ACHN (cell line): ENCODE measurements at regions not wholly inside any gene's neighbourhood (a gene's known extent, or its start where the extent isn't known, plus 50 kb on each side); places are given as distances from the start of the nearest gene placed in this dataset.
"Not testable (repeated sequence)": the region's sequence is repeated elsewhere in the genome, so short reads cannot be mapped to it uniquely, and the experiment has no call there.

Experiments
- DNase-seq: peaks from one replicate; pipeline ENCODE4 v3.0.0-alpha.2; 2015
- in situ Hi-C: cut with HindIII; loops from 2 replicates; pipeline ENCODE4 v1.10.0; 2017; ENCODE audit warnings: low sequenced_read_pairs, low pct_ligation_motif_present, low pct_unique_long_range_greater_than_20kb

DNA sequence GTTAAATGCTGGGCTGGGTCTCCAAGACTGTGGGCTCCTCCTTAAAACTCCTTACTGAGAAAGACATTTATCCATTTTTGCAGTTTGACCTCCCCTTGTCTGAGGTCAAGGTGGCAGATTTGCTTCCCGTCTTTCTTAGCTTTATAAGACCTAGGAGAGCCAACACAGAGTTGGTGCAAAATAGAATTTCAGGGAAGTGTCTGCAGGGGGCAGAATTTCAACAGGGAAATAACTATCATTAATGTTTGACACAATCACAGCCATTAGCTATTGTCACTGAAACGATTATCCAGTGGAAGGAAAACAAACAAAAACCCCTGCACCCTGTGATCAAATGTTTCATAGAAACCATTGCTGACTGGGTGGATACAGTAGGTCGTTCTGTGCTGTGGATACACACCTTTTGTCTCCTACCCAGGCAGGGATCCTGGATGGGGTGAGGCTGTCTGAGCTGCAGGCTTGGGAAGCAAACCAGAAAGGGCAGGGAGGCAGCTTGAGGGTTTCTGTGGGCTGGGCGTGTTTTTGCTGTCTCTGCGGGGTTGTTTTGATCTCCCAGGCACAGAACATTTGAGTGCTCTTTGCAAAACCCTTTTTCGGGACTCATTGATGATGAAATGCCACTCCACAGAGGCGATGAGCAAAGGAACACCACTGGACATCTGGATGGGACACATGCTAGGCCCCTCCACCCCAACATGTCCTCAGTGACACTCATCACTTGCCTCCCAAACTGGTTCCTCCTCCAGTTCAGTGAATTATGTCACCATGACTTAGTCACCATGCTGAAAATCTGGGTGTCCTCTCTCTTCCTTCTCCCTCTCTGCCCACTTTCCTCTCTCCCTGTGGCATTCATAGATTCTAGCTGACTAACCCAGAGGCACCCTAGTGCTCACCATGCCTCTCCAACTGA, 94.2 kb upstream of the SERBP1 start:
- DNase-seq, result peak; percentile 13
- in situ Hi-C loops, result no loop called here

DNA sequence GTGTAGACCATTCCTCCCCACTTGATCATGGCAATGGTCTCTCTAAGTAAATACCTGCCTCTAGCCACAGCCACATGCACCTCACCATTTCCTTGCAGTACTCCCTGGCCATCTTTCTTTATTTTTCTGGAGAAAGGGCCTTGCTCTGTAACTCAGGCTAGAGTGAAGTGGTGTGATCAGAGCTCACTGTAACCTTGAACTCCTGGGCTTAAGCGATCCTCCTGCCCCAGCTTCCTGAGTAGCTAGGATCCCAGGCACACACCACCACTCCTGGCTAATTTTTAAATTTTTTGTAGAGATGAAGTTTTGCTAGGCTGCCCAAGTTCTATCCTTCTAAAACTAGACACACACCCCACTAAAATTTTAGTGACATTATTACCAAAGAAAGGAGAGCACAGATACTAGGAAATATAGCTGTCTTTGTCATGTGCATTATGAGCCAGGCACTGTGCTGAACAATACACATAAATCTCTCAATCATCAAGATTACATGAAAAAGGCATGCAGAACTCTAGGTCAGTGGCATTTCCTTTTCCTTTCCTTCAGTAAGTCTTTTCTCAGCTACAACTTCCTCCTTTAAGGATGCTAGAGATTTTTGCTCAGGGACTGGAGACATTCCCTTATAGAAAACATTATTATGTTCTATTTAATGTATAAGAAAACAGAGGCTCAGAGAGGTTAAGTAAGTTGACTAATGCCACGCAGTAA, 95.0 kb upstream of the SERBP1 start:
- no peak for DNase-seq

DNA sequence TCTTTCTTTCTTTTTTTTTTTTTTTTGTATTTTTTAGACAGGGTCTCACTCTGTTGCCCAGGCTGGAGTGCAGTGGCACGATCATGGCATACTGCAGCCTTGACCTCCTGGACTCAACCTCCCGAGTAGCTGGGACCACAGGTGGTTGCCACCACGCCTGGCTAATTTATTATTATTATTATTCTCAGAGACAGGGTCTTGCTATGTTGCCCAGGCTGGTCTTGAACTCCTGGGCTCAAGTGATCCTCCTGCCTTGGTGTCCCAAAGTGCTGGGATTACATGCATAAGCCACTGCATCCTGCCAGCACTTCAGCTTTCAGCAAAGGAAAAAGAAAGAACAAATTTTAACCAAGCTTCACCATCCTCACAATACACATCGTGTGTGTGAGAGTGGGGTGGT, 97.9 kb upstream of the SERBP1 start:
- DNase-seq, result no peak
- in situ Hi-C loops, result no loop called here

More for the DNA sequence above, 95.0 kb upstream of the SERBP1 start:
- in situ Hi-C loops, result no loop called here

DNA sequence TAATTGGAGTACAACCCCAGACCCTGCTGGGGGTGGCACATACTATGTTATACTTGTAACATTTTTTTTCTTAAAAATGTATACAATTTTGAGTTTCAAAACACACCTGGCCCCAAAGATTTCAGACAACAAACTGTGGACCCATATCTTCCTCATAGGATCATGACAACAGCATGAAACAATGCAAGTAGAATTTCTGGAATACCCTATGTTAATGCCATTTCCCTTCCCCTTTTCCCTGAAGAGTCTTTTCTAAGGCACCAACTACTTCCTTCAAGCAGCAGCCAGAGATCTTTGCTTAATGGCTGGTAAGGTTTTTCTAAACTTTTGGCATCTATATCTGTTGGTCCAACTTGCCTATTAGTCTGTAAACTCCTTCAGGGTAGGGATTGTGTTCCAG, 99.9 kb upstream of the SERBP1 start:
- no peak for DNase-seq
- in situ Hi-C loops, result no loop called here

DNA sequence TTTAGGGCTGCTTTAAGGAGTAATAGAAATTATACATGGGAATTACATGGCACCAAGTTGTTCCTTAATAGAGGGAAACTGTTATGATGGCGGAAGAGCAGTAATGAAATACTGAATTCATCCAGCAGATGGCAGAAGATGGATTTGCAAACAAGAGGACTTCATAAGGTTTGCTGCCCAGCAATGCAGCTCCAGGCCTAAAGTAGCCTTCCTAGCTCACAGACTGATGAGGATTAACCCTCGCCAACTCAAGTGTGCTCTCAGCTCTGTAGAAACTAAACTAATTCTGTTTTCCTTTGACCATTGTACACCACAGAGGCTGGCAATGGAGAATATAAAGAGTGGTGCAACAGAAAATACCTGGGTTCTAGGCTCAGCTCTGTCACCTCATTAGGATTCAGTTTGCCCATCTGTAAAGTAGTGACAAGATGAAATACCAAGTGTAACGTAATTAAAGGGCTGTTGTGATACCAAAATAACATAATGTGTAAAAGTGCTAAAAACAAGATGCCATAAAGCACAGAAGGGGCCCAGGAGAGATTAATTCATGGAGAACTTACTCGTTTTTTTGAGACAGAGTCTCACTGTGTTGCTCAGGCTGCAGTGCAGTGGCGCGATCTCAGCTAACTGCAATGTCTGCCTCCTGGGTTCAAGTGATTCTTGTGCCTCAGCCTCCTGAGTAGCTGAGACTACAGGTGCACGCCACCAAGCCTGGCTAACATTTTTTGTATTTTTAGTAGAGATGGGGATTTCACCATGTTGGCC, 102.4 kb upstream of the SERBP1 start:
- peak; percentile 65 for DNase-seq
- in situ Hi-C loops, result no loop called here

DNA sequence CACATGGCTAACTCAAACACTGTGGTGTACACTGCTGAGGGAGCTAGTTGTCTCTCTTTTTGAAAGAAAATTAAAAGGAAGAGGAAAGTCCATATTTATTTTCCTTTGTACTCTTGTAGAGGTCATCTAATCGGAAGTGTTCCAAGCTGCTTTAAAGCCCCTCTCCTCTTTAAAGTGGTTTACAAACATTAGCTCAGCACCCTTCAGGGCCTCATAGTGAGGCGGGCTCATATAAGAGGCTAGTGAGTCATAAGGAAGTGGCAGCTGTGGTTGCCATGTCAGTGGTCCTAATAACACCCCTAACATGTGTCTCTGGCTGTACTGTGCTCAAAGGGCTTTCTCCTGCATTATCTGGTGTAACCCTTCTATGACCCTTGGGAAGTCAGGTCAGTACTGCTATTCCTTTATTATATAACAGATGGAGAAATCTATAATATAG, 104.4 kb upstream of the SERBP1 start:
- DNase-seq, result no peak
- in situ Hi-C loops, result no loop called here

DNA sequence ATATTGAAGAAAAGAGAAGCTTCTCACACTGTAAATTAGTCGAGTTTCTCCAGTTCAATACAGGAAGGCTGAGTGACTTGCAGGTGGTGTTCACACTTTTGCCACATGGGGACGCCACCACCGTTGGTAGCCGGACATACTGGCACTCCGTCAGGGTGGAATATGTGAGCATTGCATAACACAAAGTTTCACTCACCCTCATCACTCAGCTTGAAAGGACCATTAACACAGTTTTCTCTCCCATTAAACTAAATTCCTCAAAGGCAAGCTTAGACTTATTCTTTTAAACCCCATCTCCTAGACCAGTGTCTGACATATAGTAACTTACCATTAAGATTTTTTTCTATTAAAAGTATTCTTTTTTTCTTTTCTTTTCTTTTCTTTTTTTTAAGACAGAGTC, 105.3 kb upstream of the SERBP1 start:
- in situ Hi-C loops, result no loop called here
- peak; percentile 76 for DNase-seq

DNA sequence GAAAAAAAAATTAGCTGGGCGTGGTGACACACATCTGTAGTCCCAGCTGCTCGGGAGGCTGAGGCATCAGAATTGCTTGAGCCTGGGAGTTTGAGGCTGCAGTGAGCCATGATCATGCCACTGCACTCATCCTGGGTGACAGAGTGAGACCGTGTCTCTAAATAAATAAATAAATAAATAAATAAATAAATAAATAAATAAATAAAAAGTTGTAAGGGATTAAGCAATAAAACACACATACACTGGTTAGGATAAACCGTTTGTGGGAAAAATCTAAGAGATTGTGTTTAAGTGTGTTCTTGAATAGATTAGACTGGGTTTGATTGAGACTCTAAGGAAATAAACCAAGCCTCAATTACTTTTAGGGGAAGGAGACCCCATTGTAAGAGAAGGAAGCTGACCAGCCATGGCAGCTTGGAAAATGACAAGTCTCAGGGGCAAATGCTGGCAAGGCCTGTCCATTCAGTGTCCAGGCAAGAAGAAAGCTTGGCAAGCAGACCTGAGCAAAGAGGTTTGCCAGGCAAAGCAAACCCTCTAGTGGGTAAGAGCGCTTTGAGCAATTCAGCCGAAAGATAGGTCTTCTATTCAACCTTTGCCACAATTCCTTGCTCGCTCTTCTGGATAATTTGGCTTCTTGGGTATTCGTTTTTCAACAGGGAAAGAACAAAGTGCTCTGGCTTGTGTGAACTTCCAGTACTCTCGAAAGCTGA, 106.9 kb upstream of the SERBP1 start:
- in situ Hi-C loops, result no loop called here
- no peak for DNase-seq

DNA sequence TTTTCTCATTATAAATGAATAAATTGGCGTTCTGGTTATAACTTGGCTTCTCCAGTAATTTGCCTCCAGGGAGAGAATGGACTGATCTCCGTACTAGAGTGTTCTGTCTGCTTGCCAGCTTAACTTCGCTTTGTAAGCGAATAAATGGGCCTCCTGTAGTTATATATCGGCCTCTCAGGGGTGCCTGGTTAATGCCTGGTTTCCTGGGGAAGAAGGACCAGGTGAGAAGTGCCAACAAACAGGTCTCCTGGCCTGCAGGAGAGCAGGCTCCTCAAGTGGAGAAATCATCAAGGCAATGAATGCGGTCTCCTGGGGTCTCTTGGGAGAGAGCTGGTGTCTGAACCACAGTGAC, 107.4 kb upstream of the SERBP1 start:
- in situ Hi-C loops, result no loop called here
- DNase-seq, result no peak

DNA sequence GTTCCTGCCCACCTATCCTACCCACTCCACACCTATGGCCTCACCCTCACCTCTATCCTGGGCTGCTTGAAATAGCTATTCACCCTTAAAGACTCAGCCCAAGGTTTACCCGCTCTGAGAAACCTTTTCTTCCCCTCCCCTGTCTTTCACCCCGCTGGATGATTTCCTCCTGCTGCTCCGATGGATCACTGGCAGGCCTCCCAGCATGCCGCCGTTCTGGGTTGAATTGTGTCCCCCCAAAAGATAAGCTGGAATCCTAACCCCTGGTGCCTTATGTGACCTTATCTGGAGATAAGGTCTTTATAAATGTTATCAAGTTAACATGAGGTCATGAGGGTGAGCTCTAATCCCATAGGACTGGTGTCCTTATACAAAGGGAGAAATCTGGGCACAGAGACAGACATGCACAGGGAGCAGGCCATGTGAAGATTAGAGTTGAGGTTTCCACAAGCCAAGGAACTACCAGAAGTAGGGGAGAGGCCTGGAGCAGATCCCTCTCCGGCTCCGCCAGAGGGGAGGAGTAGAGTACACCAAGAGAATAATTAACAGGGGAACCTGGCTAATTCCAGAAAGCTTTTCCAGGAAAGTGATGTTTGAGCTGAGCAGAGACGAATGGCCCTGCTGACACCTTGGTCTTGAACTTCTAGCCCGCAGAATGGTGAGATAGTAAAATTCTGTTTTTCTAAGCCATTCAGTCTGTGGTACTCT, 110.0 kb upstream of the SERBP1 start:
- DNase-seq, result no peak
- in situ Hi-C loops, result no loop called here

DNA sequence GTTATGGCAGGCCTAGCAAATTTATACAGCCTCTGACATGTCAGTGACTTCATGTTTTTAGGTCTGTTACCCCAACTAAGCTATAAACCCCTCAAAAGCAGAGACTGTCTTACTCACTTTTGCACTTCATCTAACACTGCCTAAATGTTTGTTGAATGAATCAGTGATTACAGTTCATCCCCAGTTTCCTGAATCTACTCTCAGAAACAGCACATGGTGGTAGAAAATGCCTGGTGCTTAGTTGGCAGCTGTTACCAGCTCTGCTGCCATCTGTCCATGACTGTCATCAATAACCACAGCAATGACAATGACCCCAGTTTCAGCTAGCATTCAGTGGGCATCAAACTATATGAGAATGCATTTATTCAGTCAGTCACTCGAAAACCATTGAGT, 110.5 kb upstream of the SERBP1 start:
- no peak for DNase-seq
- in situ Hi-C loops, result no loop called here

DNA sequence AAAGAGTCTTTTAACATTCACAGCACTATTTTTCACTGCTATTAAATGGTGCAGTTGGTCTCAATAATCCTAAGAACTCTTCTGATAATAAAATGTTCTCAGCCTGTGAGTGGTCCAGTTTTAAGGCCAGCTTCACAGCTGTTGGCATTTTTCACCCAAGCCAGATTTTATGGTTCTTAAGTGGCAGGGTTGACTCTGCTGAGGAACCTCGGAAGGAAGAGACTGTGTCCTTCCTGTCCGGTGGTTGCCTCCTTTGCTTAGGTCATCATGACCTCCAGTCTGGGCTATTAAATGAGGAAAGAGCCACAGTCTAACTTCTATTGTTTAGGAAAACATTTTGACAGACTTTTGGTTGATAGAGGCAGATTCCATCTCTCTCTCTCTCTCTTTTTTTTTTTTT, 112.5 kb upstream of the SERBP1 start:
- no peak for DNase-seq
- in situ Hi-C loops, result no loop called here

DNA sequence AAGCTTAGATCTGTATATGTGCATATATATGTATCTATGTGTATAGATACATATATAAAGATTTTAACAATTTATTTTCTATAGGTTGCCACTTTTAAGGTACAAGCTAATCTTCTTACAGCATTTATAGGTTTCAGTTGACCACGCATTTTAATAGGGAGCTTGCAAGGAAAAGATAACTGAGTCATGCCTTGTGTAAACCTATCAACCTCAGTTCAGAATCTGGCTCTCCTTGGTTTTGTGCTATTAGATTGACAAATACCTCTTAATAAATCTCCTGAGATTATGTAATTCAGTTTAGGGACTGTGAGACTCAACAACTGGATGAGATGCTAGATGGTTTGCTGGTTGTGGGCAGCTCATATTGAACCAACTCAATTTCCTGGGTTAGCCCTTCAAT, 114.7 kb upstream of the SERBP1 start:
- in situ Hi-C loops, result no loop called here
- DNase-seq, result no peak

DNA sequence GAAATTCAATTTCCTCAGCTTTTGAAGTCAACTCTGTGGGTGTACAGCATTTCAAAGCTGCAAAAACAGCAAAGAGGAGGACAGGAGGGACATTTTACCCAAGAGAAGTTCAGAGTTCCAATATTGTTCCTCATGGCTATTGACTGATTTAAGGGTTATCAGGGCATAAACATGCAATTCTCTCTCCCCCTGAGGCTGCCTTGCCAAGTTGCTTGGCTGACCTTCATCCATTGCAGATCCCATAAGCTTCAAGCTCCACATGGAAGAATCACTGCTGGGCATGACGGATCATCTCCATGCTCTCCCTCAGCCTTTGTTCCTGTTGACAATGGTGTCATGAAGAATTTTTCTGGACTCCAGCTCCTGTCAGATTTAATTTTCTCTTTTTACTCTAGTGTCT, 115.2 kb upstream of the SERBP1 start:
- in situ Hi-C loops, result no loop called here
- DNase-seq, result no peak

DNA sequence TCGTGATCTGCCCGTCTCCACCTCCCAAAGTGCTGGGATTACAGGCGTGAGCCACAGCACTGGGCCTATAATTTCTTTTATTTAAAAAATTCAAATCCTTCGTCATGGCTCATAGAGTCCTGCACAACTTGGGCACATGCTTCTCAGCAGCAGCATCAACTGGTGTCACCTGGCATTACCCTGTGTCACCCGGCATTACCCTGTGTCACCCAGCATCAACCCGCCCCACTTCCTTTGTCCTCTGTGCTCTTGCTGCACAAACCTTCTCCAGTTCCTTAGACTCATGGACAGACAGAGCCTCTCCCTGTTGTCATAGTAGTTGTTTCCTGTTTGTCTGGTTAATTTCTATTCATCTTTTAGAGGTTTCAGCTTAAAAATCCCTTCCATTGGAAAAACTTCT, 121.2 kb upstream of the SERBP1 start:
- in situ Hi-C loops, result no loop called here
- DNase-seq, result no peak

DNA sequence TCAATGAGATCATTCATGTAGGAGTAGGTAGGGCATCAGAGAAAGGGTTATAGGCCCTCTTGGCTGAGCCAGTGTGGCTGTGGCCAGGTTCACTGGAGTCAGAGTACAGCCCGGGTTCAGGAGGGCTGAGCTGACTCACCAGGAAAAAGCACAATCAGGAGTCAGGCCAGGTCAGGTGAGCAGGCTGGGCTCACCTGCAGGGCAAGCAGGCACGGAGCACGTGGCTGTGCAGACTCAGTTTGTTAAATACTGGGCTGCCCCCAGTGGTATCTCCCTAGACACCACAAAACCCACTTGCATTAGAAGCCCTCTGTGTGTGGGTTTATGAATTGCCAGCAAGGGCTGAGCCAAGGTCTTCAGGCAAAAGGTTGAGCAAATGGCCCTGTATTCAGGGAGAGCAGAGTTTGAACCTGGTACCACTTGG, 122.1 kb upstream of the SERBP1 start:
- in situ Hi-C loops, result no loop called here
- no peak for DNase-seq

DNA sequence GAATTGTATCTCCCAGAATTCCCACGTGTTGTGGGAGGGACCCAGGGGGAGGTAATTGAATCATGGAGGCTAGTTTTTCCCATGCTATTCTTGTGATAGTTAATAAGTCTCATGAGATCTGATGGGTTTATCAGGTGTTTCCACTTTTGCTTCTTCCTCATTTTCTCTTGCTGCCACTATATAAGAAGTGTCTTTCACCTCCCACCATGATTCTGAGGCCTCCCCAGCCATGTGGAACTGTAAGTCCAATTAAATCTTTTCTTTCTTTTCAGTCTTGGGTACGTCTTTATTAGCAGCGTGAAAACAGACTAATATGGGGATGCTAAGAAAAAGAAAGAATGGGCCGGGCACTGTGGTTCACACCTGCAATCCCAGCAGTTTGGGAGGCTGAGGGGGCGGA, 124.0 kb upstream of the SERBP1 start:
- DNase-seq, in situ Hi-C loops: not testable (repeated sequence)
